ENCODE measurements at regions not wholly inside any gene's neighbourhood (a gene's known extent, or its start where the extent isn't known, plus 50 kb on each side); places are given as distances from the start of the nearest gene placed in this dataset.

- Mint-ChIP-seq H3K27me3 (ENCODE audit: low read depth) (peaks cover 3% of the 10 kb centered on the region), H3K4me1 (ENCODE audit: low read depth) (no peaks in the 10 kb centered on the region), H3K4me3 (no peak overlapping the region), H3K27ac (no peak overlapping the region), H3K9me3 (no peaks in the 10 kb centered on the region), H3K36me3 (ENCODE audit: low read depth) (no peaks in the 10 kb centered on the region)
- intact Hi-C loops (cut with micrococcal nuclease): no loop called here
- CTCF ChIA-PET: no interaction called here
- no peak for DNase-seq
These were observed 132.1 kb upstream of the SETBP1 start for GRCh38 chr18:44548291-44549221.

GRCh38 chr18:44552706-44553105, 128.0 kb upstream of the SETBP1 start:
- no peaks in the 10 kb centered on the region for H3K9me3 Mint-ChIP-seq

GRCh38 chr18:44556296-44556695, 124.4 kb upstream of the SETBP1 start:
- CTCF ChIA-PET: no interaction called here
- Mint-ChIP-seq H3K4me1 (ENCODE audit: low read depth) (no peaks in the 10 kb centered on the region), H3K4me3 (no peak overlapping the region), H3K9me3 (no peaks in the 10 kb centered on the region), H3K36me3 (ENCODE audit: low read depth) (no peaks in the 10 kb centered on the region), H3K27me3 (ENCODE audit: low read depth) (no peaks in the 10 kb centered on the region), H3K27ac (no peak overlapping the region)
- intact Hi-C loops (cut with micrococcal nuclease): no loop called here
- DNase-seq: no peak

More at GRCh38 chr18:44552706-44553105, 128.0 kb upstream of the SETBP1 start:
- no peak overlapping the region for H3K27ac Mint-ChIP-seq
- DNase-seq: no peak
- H3K27me3 Mint-ChIP-seq (ENCODE audit: low read depth): peaks cover 3% of the 10 kb centered on the region
- CTCF ChIA-PET: no interaction called here
- no peaks in the 10 kb centered on the region for H3K36me3 Mint-ChIP-seq (ENCODE audit: low read depth)
- no peaks in the 10 kb centered on the region for H3K4me1 Mint-ChIP-seq (ENCODE audit: low read depth)
- intact Hi-C loops (cut with micrococcal nuclease): no loop called here
- no peak overlapping the region for H3K4me3 Mint-ChIP-seq

- no peaks in the 10 kb centered on the region for H3K36me3 Mint-ChIP-seq (ENCODE audit: low read depth)
- intact Hi-C loops (cut with micrococcal nuclease): no loop called here
- H3K27ac Mint-ChIP-seq: no peak overlapping the region
- CTCF ChIA-PET: no interaction called here
- no peak for DNase-seq
- no peak overlapping the region for H3K4me3 Mint-ChIP-seq
- no peaks in the 10 kb centered on the region for H3K27me3 Mint-ChIP-seq (ENCODE audit: low read depth)
- no peaks in the 10 kb centered on the region for H3K4me1 Mint-ChIP-seq (ENCODE audit: low read depth)
- H3K9me3 Mint-ChIP-seq: no peaks in the 10 kb centered on the region
These were observed 123.0 kb upstream of the SETBP1 start for GRCh38 chr18:44557616-44558151.

GRCh38 chr18:44558767-44559166, 121.9 kb upstream of the SETBP1 start:
- intact Hi-C loops (cut with micrococcal nuclease): no loop called here
- no peaks in the 10 kb centered on the region for H3K9me3 Mint-ChIP-seq
- CTCF ChIA-PET: no interaction called here

GRCh38 chr18:44562986-44563385, 117.7 kb upstream of the SETBP1 start:
- Mint-ChIP-seq H3K27ac (no peak overlapping the region), H3K4me3 (no peak overlapping the region), H3K4me1 (ENCODE audit: low read depth) (no peaks in the 10 kb centered on the region), H3K9me3 (no peaks in the 10 kb centered on the region), H3K27me3 (ENCODE audit: low read depth) (no peaks in the 10 kb centered on the region), H3K36me3 (ENCODE audit: low read depth) (no peaks in the 10 kb centered on the region)
- no peak for DNase-seq
- CTCF ChIA-PET: no interaction called here
- intact Hi-C loops (cut with micrococcal nuclease): no loop called here

More at GRCh38 chr18:44558767-44559166, 121.9 kb upstream of the SETBP1 start:
- Mint-ChIP-seq H3K27me3 (ENCODE audit: low read depth) (no peaks in the 10 kb centered on the region), H3K4me1 (ENCODE audit: low read depth) (no peaks in the 10 kb centered on the region), H3K36me3 (ENCODE audit: low read depth) (no peaks in the 10 kb centered on the region), H3K4me3 (no peak overlapping the region), H3K27ac (no peak overlapping the region)
- DNase-seq: no peak

- H3K4me1 Mint-ChIP-seq (ENCODE audit: low read depth): no peaks in the 10 kb centered on the region
- no peaks in the 10 kb centered on the region for H3K36me3 Mint-ChIP-seq (ENCODE audit: low read depth)
- CTCF ChIA-PET: interaction anchor here (0.6 kb wide), 1 partner anchor 23 kb away, joined by 3 read pairs; no protein-coding TSS in a partner anchor
- no peak for DNase-seq
- intact Hi-C loops (cut with micrococcal nuclease): no loop called here
- no peak overlapping the region for H3K4me3 Mint-ChIP-seq
- no peaks in the 10 kb centered on the region for H3K9me3 Mint-ChIP-seq
- H3K27me3 Mint-ChIP-seq (ENCODE audit: low read depth): no peaks in the 10 kb centered on the region
- H3K27ac Mint-ChIP-seq: no peak overlapping the region
These were observed 115.8 kb upstream of the SETBP1 start for GRCh38 chr18:44564922-44565321.

- CTCF ChIA-PET: no interaction called here
- Mint-ChIP-seq H3K4me1 (ENCODE audit: low read depth) (no peaks in the 10 kb centered on the region), H3K9me3 (no peaks in the 10 kb centered on the region), H3K27ac (no peak overlapping the region), H3K36me3 (ENCODE audit: low read depth) (no peaks in the 10 kb centered on the region), H3K27me3 (ENCODE audit: low read depth) (no peaks in the 10 kb centered on the region), H3K4me3 (no peak overlapping the region)
- no peak for DNase-seq
- intact Hi-C loops (cut with micrococcal nuclease): no loop called here
These were observed 112.3 kb upstream of the SETBP1 start for GRCh38 chr18:44568342-44568741.

GRCh38 chr18:44568986-44569385, 111.7 kb upstream of the SETBP1 start:
- intact Hi-C loops (cut with micrococcal nuclease): no loop called here
- CTCF ChIA-PET: no interaction called here
- Mint-ChIP-seq H3K9me3 (no peaks in the 10 kb centered on the region), H3K4me1 (ENCODE audit: low read depth) (no peaks in the 10 kb centered on the region), H3K36me3 (ENCODE audit: low read depth) (no peaks in the 10 kb centered on the region), H3K4me3 (no peak overlapping the region), H3K27me3 (ENCODE audit: low read depth) (no peaks in the 10 kb centered on the region), H3K27ac (no peak overlapping the region)
- no peak for DNase-seq

GRCh38 chr18:44569391-44570055, 111.2 kb upstream of the SETBP1 start:
- Mint-ChIP-seq H3K27ac (no peak overlapping the region), H3K9me3 (no peaks in the 10 kb centered on the region), H3K4me3 (no peak overlapping the region), H3K4me1 (ENCODE audit: low read depth) (no peaks in the 10 kb centered on the region), H3K27me3 (ENCODE audit: low read depth) (no peaks in the 10 kb centered on the region), H3K36me3 (ENCODE audit: low read depth) (no peaks in the 10 kb centered on the region)
- CTCF ChIA-PET: no interaction called here
- intact Hi-C loops (cut with micrococcal nuclease): no loop called here
- no peak for DNase-seq

GRCh38 chr18:44579028-44579702, 101.5 kb upstream of the SETBP1 start:
- H3K4me1 Mint-ChIP-seq (ENCODE audit: low read depth): no peaks in the 10 kb centered on the region
- no peaks in the 10 kb centered on the region for H3K9me3 Mint-ChIP-seq
- H3K27me3 Mint-ChIP-seq (ENCODE audit: low read depth): no peaks in the 10 kb centered on the region
- no peak overlapping the region for H3K27ac Mint-ChIP-seq
- CTCF ChIA-PET: interaction anchor here (0.7 to 1.2 kb wide), 3 partner anchors 9 to 118 kb away, joined by 3 to 4 read pairs (median 3); no protein-coding TSS in a partner anchor
- DNase-seq: no peak
- intact Hi-C loops (cut with micrococcal nuclease): loop anchor here (1.0 to 2.0 kb wide), 2 partner anchors 316 to 633 kb away; no protein-coding TSS in a partner anchor
- no peaks in the 10 kb centered on the region for H3K36me3 Mint-ChIP-seq (ENCODE audit: low read depth)
- no peak overlapping the region for H3K4me3 Mint-ChIP-seq

- H3K27me3 Mint-ChIP-seq (ENCODE audit: low read depth): no peaks in the 10 kb centered on the region
- H3K27ac Mint-ChIP-seq: no peak overlapping the region
- no peaks in the 10 kb centered on the region for H3K36me3 Mint-ChIP-seq (ENCODE audit: low read depth)
- no peak for DNase-seq
- no peak overlapping the region for H3K4me3 Mint-ChIP-seq
- no peaks in the 10 kb centered on the region for H3K4me1 Mint-ChIP-seq (ENCODE audit: low read depth)
- no peaks in the 10 kb centered on the region for H3K9me3 Mint-ChIP-seq
- CTCF ChIA-PET: interaction anchor here (0.7 to 1.2 kb wide), 3 partner anchors 9 to 117 kb away, joined by 3 to 4 read pairs (median 3); no protein-coding TSS in a partner anchor
- intact Hi-C loops (cut with micrococcal nuclease): loop anchor here (1.0 to 2.0 kb wide), 2 partner anchors 315 to 633 kb away; no protein-coding TSS in a partner anchor
These were observed 100.9 kb upstream of the SETBP1 start for GRCh38 chr18:44579745-44580144.
